ENCODE measurements at regions not wholly inside any gene's neighbourhood (a gene's known extent, or its start where the extent isn't known, plus 50 kb on each side); places are given as distances from the start of the nearest gene placed in this dataset.

GRCh38 chr3:145429546-145429945 lies 731.4 kb downstream of the PLOD2 start:
- TF ChIP-seq EZH2phosphoT487 (IDR thresholded peaks at IDR 0.05; ENCODE audit: borderline replicate concordance, low read length) (no peak), CTCF (IDR thresholded peaks at IDR 0.05; ENCODE audit: low read depth, low read length, poor library complexity, severe bottlenecking) (no peak)

Measured in DOHH2 (cell line).